K562 (cell line): ENCODE measurements at regions not wholly inside any gene's neighbourhood (a gene's known extent, or its start where the extent isn't known, plus 50 kb on each side); places are given as distances from the start of the nearest gene placed in this dataset.
"Not testable (repeated sequence)": the region's sequence is repeated elsewhere in the genome, so short reads cannot be mapped to it uniquely, and the experiment has no call there.

Source experiments
- ATAC-seq: fragments of 200-7000 bp; cut with Tn5 transposase; 3 replicates; pipeline ENCODE4 v1.9.1; 2020; ENCODE audit warnings: moderate library complexity
- BruUV-seq: library from RNA; stranded (reverse); fragments of 400-500 nt; replicated peaks from 2 replicates; lab custom pipeline; 2021; lab: Mats Ljungman, UMichigan
- CTCF ChIA-PET: fragments of 300-600 bp; formaldehyde crosslinking; extraction: SDS; loops from one replicate; lab custom pipeline; 2021; ENCODE audit warnings: low intra/inter-chr PET ratio; lab: Yijun Ruan, JAX
- POLR2A ChIA-PET: fragments of 300-600, 350-650 bp; sonication (Branson Sonifier 250); formaldehyde crosslinking; extraction: SDS; loops from one replicate; lab custom pipeline; 2021; ENCODE audit warnings: antibody characterized with exemption, inconsistent platforms; lab: Yijun Ruan, JAX
- DNase-seq, 4 experiments: peaks; one replicate each; pipeline versions ENCODE4 v3.0.0 to v3.0.0-alpha.2; 2011 to 2018; ENCODE audit warnings: low spot score in 3 of 4, mixed read lengths in 3 of 4; ENCODE audit errors: extremely low read depth in 1 of 4
- FAIRE-seq: peaks from 2 replicates; lab custom pipeline; 2011; peaks lifted over from hg19 to GRCh38; lab: Jason Lieb, UNC
- H2AFZ ChIP-seq: 2 replicates; pipeline ENCODE4 v1.6.0; 2011; ENCODE audit warnings: low read depth, low read length, control low read depth, inconsistent platforms
- H3K27ac ChIP-seq: fragments of 200-600 bp; 3 replicates; pipeline ENCODE4 v1.8.0; 2011; ENCODE audit warnings: low read depth, mild to moderate bottlenecking, control low read depth, inconsistent platforms, low read length, moderate library complexity, mixed read lengths; ENCODE audit errors: extremely low read depth
- H3K27me3 ChIP-seq, 2 experiments: fragments of 300-600 bp in 1 of 2; 2 replicates in 1 of 2; 3 replicates in 1 of 2; pipeline versions ENCODE4 v1.6.0 to v1.8.0; 2011; ENCODE audit warnings: inconsistent platforms in 2 of 2, low read length in 2 of 2, mild to moderate bottlenecking in 1 of 2, mixed read lengths in 1 of 2, moderate library complexity in 1 of 2; ENCODE audit not compliant: control insufficient read depth in 2 of 2, insufficient read depth in 2 of 2
- H3K36me3 ChIP-seq: fragments of 300-600 bp; 3 replicates; pipeline ENCODE4 v1.8.0; 2011; ENCODE audit warnings: mild to moderate bottlenecking, low read length, inconsistent platforms; ENCODE audit not compliant: control insufficient read depth, insufficient read depth
- H3K4me1 ChIP-seq, 2 experiments: fragments of 200-600 bp in 1 of 2; replicated peaks in 1 of 2; 2 replicates in 1 of 2; 3 replicates in 1 of 2; pipeline versions ENCODE4 v1.5.1 to v1.8.0; 2011; ENCODE audit warnings: inconsistent platforms in 2 of 2, low read length in 2 of 2, mild to moderate bottlenecking in 1 of 2, mixed read lengths in 1 of 2, moderate library complexity in 1 of 2; ENCODE audit not compliant: control insufficient read depth in 2 of 2, insufficient read depth in 2 of 2
- H3K4me2 ChIP-seq: 2 replicates; pipeline ENCODE4 v1.6.1; 2011; ENCODE audit warnings: low read length, control low read depth, inconsistent platforms, mixed read lengths; ENCODE audit not compliant: insufficient read depth
- H3K4me3 ChIP-seq: fragments of 200-600 bp; sonication (generic), shearing (Covaris generic); 2 replicates; pipeline ENCODE4 v1.5.1; 2016; ENCODE audit warnings: control low read depth, inconsistent platforms
- H3K79me2 ChIP-seq: fragments of 200-600 bp; 3 replicates; pipeline ENCODE4 v1.8.0; 2011; ENCODE audit warnings: low read length, inconsistent platforms; ENCODE audit not compliant: control insufficient read depth, insufficient read depth
- H3K9ac ChIP-seq, 2 experiments: 2 replicates each; pipeline versions ENCODE4 v1.6.0 to v1.6.1; 2011; ENCODE audit warnings: low read depth in 2 of 2, low read length in 2 of 2, control low read depth in 1 of 2, inconsistent platforms in 1 of 2, mild to moderate bottlenecking in 1 of 2, mixed read lengths in 1 of 2; ENCODE audit not compliant: insufficient read depth in 1 of 2
- H3K9me1 ChIP-seq: one replicate; pipeline ENCODE4 v1.6.0; 2011; ENCODE audit warnings: inconsistent platforms, mild to moderate bottlenecking, low read length, moderate library complexity; ENCODE audit not compliant: control insufficient read depth, insufficient read depth
- H3K9me3 ChIP-seq: replicated peaks from 2 replicates; pipeline ENCODE4 v1.5.1; 2011; ENCODE audit warnings: low read depth, low read length, inconsistent platforms; ENCODE audit not compliant: control insufficient read depth, insufficient read depth
- H4K20me1 ChIP-seq: replicated peaks from 2 replicates; pipeline ENCODE4 v1.6.1; 2011; ENCODE audit warnings: low read length, inconsistent platforms, mixed read lengths; ENCODE audit not compliant: control insufficient read depth, insufficient read depth
- NCOR1 ChIP-seq: fragments of 450-650 bp; IDR thresholded peaks from 2 replicates; pipeline ENCODE4 v1.6.1; 2016; ENCODE audit warnings: mild to moderate bottlenecking, moderate library complexity
- NFYB ChIP-seq: IDR thresholded peaks from 2 replicates; pipeline ENCODE4 v1.6.1; 2011; ENCODE audit warnings: mild to moderate bottlenecking, moderate library complexity; ENCODE audit not compliant: insufficient read length; ENCODE audit errors: extremely low read depth
- WGBS: fragments of 100-300 bp; shearing (Covaris generic); methylation state at CpG from one replicate; pipeline ENCODE4 v1.1.6; 2016; ENCODE audit warnings: low coverage, mixed read lengths; ENCODE audit not compliant: insufficient coverage; ENCODE audit errors: missing lambda C conversion rate; 5-methylcytosine and 5-hydroxymethylcytosine counted together
- in situ Hi-C: fragments of 300-500 bp; cut with MboI; formaldehyde crosslinking; loops from 4 replicates; pipeline ENCODE4 v1.15.0; 2018; ENCODE audit warnings: inconsistent platforms, mixed read lengths
- intact Hi-C: fragments of 100-400 bp; cut with micrococcal nuclease; formaldehyde crosslinking; loops from 2 replicates; pipeline ENCODE4 v1.14.2; 2022

GRCh38 chr18:66393463-66393862 lies 210.4 kb downstream of the CDH19 start (continued):
- no peak for TF ChIP-seq NCOR1

- ChIA-PET CTCF (no interaction called here), POLR2A (no interaction called here)
- no TSS peak for BruUV-seq
- Histone ChIP-seq H3K36me3 (no peaks in the 10 kb centered on the region), H3K4me1 (no peaks in the 10 kb centered on the region), H3K4me3 (no peak overlapping the region), H3K27me3 (no peaks in the 10 kb centered on the region), H3K79me2 (no peaks in the 10 kb centered on the region), H2AFZ (no peak overlapping the region), H3K9me1 (no peaks in the 10 kb centered on the region), H3K4me2 (no peak overlapping the region), H3K9me3 (no peaks in the 10 kb centered on the region), H4K20me1 (no peaks in the 10 kb centered on the region), H3K27ac (no peak overlapping the region), H3K9ac (no peak overlapping the region)
- ATAC-seq (no peak), FAIRE-seq (no peak), DNase-seq (no peak)
- WGBS: 0% methylated on average over 2 of the region's 2 CpGs
- in situ Hi-C loops (no loop called here), intact Hi-C loops (no loop called here)
- TF ChIP-seq NFYB: no peak
These were observed 226.6 kb downstream of the CDH19 start for GRCh38 chr18:66377291-66377690.

GRCh38 chr18:66375391-66375790 lies 228.5 kb downstream of the CDH19 start:
- FAIRE-seq, CTCF ChIA-PET, H3K9me3 ChIP-seq, in situ Hi-C loops, H3K36me3 ChIP-seq, H3K9me1 ChIP-seq, H3K27ac ChIP-seq, H2AFZ ChIP-seq, H3K4me3 ChIP-seq, H3K79me2 ChIP-seq, ATAC-seq, H3K4me1 ChIP-seq, POLR2A ChIA-PET, H4K20me1 ChIP-seq, DNase-seq, BruUV-seq, intact Hi-C loops, H3K9ac ChIP-seq, H3K4me2 ChIP-seq, H3K27me3 ChIP-seq: not testable (repeated sequence)
- WGBS: 0% methylated on average over 1 of the region's 2 CpGs
